ENCODE measurements at regions not wholly inside any gene's neighbourhood (a gene's known extent, or its start where the extent isn't known, plus 50 kb on each side); places are given as distances from the start of the nearest gene placed in this dataset.

DNA sequence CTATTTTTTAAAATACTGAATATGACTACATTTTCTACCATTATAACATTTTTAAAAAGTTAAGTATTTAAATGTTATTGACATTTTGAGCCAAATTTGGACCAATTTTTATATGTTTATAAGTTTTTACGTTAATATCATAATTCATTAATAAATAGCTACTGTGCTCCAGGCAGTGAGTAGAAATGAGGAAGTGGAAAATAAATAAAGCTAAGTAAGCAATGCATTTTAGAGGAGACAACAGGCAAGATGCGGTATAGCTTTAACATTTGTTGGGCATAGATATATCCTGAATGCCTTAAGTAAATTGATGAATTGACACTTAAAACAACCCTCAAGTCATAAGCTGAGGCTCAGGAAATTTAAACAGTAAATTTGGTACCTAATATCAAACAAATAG lies 474.8 kb downstream of the PCDH10 start:
- 0 to 100% (median 91%) methylated on average over 1 to 2 of the region's 2 CpGs; no CpG with 5 or more reads in 1 of the 10 experiments for WGBS, 10 experiments
- no peak for ATAC-seq (replicated peaks in 6 of 8)
- Histone ChIP-seq H3K4me1 (replicated peaks in 1 of 2) (peaks cover 0 to 2% of the 10 kb centered on the region in 2 donors), H3K4me3 (no peak overlapping the region), H3K27ac (no peak overlapping the region)
- in situ Hi-C loops (cut with MboI; ENCODE audit: low pct_unique_long_range_greater_than_20kb in 2 of 9, low sequenced_read_pairs in 9 of 9, unreplicated experiment in 9 of 9), result no loop called here

DNA sequence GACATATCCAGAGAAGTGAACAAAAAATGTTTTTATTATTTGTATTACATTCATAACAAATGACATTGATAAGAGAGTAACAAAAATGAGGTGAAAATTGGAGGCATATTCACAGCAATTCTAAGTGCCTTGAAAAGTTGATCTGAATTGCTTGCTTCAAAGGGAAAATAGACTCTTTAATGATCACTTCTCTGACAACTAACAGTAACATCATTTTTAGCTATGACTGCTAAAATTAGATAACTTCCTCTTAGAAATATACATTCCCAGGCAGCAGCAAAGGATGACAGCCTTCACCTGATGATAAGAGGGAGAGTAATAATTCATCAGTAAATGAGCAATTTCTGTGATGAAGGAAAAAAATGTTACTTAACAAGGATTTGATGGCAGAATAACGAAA lies 472.5 kb downstream of the PCDH10 start:
- in situ Hi-C loops (cut with MboI; ENCODE audit: low pct_unique_long_range_greater_than_20kb in 2 of 9, low sequenced_read_pairs in 9 of 9, unreplicated experiment in 9 of 9), result no loop called here

DNA sequence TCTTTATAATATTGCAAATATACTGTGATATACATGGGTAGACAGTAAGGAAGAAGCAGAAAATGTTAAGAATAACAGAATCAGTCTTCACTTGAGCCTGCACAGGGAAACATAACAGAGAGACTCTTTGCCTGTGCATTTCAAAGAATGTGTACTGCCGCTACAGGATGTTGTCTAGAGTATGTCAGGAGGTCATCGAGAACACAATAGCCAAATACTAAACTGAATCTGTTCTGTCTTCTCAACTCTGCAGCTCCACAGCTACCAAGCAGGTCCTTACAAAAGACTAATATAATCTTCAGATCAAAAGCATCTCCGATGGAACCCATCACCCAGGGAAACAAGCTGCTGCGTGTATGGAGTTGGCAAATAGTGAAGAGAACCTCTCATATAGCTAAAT lies 471.5 kb downstream of the PCDH10 start:
- WGBS, 10 experiments, result 6 to 60% (median 36%) methylated on average over 2 to 4 of the region's 4 CpGs; no CpG with 5 or more reads in 3 of the 10 experiments
- no peak overlapping the region for H3K4me3 ChIP-seq
- H3K4me1 ChIP-seq (replicated peaks in 1 of 2), result peaks cover 0 to 2% of the 10 kb centered on the region in 2 donors
- ATAC-seq (replicated peaks in 6 of 8), result peak in 3 of 8 experiments; percentile 23 to 69 (median 45)
- no peak overlapping the region for H3K27ac ChIP-seq
- in situ Hi-C loops (cut with MboI; ENCODE audit: low pct_unique_long_range_greater_than_20kb in 2 of 9, low sequenced_read_pairs in 9 of 9, unreplicated experiment in 9 of 9), result no loop called here

More for the DNA sequence above, 472.5 kb downstream of the PCDH10 start:
- ATAC-seq (replicated peaks in 6 of 8), result no peak
- WGBS, 10 experiments, result 0 to 100% (median 81%) methylated on average over 1 of the region's 1 CpG
- Histone ChIP-seq H3K4me1 (replicated peaks in 1 of 2) (peaks cover 0 to 2% of the 10 kb centered on the region in 2 donors), H3K27ac (no peak overlapping the region), H3K4me3 (no peak overlapping the region)

DNA sequence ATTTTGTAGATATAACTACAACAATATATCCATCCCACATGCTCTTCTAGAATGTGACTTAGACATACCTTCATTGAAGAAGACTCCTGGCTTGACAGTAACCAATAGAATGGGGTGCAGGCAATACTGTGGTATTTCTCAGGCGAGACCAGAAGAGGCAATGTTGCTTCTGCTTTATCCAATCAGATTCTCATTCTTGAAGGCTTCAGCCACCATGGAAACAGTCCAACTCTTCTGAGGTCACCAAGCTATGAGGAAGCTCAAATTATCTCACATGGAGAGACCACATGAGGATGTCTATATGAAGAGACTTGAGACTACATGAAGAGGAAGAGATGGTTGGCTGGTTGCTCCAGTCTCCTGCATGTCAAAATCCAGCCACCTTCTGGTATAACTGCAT lies 469.9 kb downstream of the PCDH10 start:
- no peak overlapping the region for H3K27ac ChIP-seq
- WGBS, 10 experiments, result 0 to 100% (median 40%) methylated on average over 1 of the region's 1 CpG; no CpG with 5 or more reads in 4 of the 10 experiments

DNA sequence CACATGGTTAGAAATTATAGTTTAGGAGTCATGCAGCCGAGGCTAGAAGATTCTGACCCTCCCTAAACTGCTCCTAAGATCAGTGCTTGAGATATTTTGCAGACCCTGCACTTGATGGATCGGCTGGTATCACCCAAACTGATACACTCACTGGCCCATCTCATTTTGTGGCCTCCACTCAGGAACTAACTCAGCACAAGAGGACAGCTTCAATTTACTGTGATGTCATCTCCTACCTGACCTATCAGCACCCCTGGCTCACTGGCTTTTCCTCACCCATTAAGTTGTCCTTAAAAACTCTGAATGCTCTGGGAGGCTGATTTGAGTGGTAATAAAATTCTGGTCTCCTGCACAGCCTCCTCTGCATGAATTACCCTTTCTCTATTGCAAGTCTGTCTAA lies 450.9 kb downstream of the PCDH10 start:
- Histone ChIP-seq H3K27ac (no peak overlapping the region), H3K4me3 (no peak overlapping the region), H3K4me1 (replicated peaks in 1 of 2) (no peaks in the 10 kb centered on the region)
- 0 to 100% (median 83%) methylated on average over 1 to 2 of the region's 2 CpGs; no CpG with 5 or more reads in 3 of the 10 experiments for WGBS, 10 experiments
- in situ Hi-C loops (cut with MboI; ENCODE audit: low pct_unique_long_range_greater_than_20kb in 2 of 9, low sequenced_read_pairs in 9 of 9, unreplicated experiment in 9 of 9), result no loop called here
- no peak for ATAC-seq (replicated peaks in 6 of 8)

More for the DNA sequence above, 469.9 kb downstream of the PCDH10 start:
- Histone ChIP-seq H3K4me1 (replicated peaks in 1 of 2) (peaks cover 0 to 2% of the 10 kb centered on the region in 2 donors), H3K4me3 (no peak overlapping the region)
- in situ Hi-C loops (cut with MboI; ENCODE audit: low pct_unique_long_range_greater_than_20kb in 2 of 9, low sequenced_read_pairs in 9 of 9, unreplicated experiment in 9 of 9), result no loop called here
- ATAC-seq (replicated peaks in 6 of 8), result no peak

DNA sequence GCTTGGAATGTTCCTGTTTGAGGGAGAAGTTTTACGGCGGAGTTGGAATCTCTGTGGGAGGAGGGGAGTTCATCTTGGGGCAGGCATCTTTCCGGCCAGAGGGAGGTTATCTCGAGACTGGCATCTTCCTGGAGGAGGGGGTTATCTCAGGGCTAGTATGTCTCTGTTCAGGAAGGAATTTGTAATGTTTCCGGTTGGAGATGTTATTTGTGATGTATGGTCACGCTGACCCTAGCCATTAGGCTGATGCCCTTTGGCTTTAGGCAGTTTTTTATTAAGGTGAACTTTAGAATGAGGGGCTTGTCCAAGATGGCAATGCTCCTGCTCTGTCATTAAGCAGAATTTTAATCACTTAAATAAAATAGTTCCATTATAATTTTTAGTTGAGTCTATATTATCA lies 449.7 kb downstream of the PCDH10 start:
- 0 to 100% (median 56%) methylated on average over 1 to 4 of the region's 6 CpGs; no CpG with 5 or more reads in 2 of the 10 experiments for WGBS, 10 experiments
- H3K4me3 ChIP-seq, result no peak overlapping the region
- in situ Hi-C loops (cut with MboI; ENCODE audit: low pct_unique_long_range_greater_than_20kb in 2 of 9, low sequenced_read_pairs in 9 of 9, unreplicated experiment in 9 of 9), result no loop called here
- H3K4me1 ChIP-seq (replicated peaks in 1 of 2), result no peaks in the 10 kb centered on the region
- no peak for ATAC-seq (replicated peaks in 6 of 8)
- H3K27ac ChIP-seq, result no peak overlapping the region

DNA sequence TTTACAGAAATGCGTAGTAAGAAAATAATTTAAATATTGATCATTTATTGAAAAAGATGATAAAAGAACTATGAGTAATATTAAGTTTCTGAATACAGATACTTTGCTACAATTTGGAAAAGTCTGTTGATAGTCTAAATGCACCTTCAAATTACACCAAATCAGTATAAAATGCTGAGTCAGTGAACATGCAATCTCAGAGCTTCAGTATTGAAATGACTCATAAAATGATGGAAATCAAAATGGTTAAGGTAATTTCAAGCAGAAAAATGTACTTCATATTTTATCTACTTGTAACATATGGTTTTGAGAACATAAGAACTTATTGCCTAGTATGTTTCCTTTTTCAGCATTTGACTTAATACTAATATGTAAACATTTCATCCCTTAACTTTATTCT lies 448.2 kb downstream of the PCDH10 start:
- Histone ChIP-seq H3K27ac (no peak overlapping the region), H3K4me3 (no peak overlapping the region), H3K4me1 (replicated peaks in 1 of 2) (peaks cover 0 to 4% of the 10 kb centered on the region in 2 donors)
- no peak for ATAC-seq (replicated peaks in 6 of 8)
- 0 to 100% (median 90%) methylated on average over 1 of the region's 1 CpG for WGBS, 10 experiments
- in situ Hi-C loops (cut with MboI; ENCODE audit: low pct_unique_long_range_greater_than_20kb in 2 of 9, low sequenced_read_pairs in 9 of 9, unreplicated experiment in 9 of 9), result no loop called here

DNA sequence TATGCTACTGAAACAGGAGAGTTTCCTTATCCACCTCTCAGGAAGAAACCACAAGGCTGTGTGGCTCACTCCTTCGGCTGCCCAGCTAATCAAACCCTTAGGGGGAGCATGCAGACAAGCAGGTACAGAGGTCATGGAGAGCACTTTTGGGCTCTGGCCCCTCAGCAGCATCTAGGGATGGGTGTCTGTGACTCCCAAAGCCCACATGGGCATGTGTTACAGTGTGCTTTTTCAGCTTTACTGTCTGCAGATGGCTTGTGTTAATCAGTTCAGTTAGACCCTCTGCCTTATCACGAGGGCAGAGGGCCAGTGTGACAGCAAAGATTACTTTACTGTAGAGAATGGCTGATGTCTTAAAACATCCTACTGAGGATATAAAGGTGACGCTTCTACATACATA lies 447.4 kb downstream of the PCDH10 start:
- ATAC-seq (replicated peaks in 6 of 8), result no peak
- no peak overlapping the region for H3K27ac ChIP-seq
- no peak overlapping the region for H3K4me3 ChIP-seq
- in situ Hi-C loops (cut with MboI; ENCODE audit: low pct_unique_long_range_greater_than_20kb in 2 of 9, low sequenced_read_pairs in 9 of 9, unreplicated experiment in 9 of 9), result no loop called here
- H3K4me1 ChIP-seq (replicated peaks in 1 of 2), result peaks cover 0 to 4% of the 10 kb centered on the region in 2 donors
- 8 to 100% (median 81%) methylated on average over 1 to 2 of the region's 3 CpGs; no CpG with 5 or more reads in 2 of the 10 experiments for WGBS, 10 experiments

DNA sequence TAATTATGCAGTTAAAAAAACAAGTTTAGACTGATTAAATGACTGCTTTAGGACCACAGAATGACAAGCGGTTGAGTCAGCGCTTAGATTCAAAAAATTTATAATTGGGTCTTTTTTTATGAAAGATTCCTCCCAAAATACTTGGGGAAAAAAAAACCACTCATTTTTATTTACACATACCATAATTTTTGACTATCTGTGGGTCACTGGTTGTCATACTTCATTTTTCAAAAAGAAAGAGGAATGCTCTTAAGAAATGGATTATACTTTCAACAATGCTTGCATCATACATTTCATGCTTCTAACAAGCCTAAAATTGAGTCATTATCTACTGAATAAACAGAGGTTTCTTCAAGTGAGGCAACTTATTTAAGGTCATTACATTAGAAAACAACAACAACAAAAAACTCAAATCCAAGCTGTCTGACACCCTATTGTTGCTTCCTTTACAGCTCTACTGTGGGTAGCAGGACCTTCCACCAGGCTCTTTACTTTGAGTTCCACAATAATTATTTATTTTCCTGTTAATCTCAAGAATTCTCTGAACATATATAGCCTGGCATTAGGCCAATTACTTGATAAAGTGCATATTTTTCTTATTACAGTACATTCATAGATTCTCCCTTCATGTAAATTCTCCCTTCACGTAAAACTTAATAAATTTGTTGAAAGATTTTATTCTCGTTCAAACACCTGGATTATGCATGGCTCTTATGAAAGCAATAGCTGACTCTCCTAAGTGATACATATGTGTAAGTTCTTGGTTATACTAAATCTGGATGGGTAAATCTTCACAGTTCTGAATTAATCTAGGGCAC lies 445.5 kb downstream of the PCDH10 start:
- Histone ChIP-seq H3K4me3 (no peak overlapping the region), H3K27ac (no peak overlapping the region), H3K4me1 (replicated peaks in 1 of 2) (peaks cover 0 to 4% of the 10 kb centered on the region in 2 donors)
- ATAC-seq (replicated peaks in 6 of 8), result no peak
- WGBS, 10 experiments, result 14 to 100% (median 92%) methylated on average over 1 to 4 of the region's 4 CpGs
- in situ Hi-C loops (cut with MboI; ENCODE audit: low pct_unique_long_range_greater_than_20kb in 2 of 9, low sequenced_read_pairs in 9 of 9, unreplicated experiment in 9 of 9), result no loop called here

DNA sequence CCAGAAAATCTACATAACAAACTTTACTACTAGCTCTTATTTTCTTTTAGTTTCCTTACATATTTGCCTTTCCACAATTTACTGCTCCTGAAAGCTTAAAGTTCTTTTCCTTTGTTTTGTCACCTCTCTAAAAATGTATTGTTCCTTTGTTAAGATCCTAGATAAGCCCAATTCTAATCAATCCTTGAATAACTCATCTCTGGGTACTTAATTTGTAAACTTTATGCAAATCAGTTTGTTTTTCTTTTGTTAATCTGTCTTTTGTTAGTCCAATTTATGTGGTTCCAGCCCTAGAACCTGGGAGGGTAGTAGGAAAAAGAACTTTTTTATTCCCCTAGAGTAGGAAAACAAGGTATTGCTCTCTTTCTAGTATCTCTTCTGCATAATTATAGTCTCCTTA lies 444.7 kb downstream of the PCDH10 start:
- Histone ChIP-seq H3K27ac (no peak overlapping the region), H3K4me1 (replicated peaks in 1 of 2) (peaks cover 0 to 4% of the 10 kb centered on the region in 2 donors), H3K4me3 (no peak overlapping the region)
- no peak for ATAC-seq (replicated peaks in 6 of 8)
- in situ Hi-C loops (cut with MboI; ENCODE audit: low pct_unique_long_range_greater_than_20kb in 2 of 9, low sequenced_read_pairs in 9 of 9, unreplicated experiment in 9 of 9), result no loop called here

DNA sequence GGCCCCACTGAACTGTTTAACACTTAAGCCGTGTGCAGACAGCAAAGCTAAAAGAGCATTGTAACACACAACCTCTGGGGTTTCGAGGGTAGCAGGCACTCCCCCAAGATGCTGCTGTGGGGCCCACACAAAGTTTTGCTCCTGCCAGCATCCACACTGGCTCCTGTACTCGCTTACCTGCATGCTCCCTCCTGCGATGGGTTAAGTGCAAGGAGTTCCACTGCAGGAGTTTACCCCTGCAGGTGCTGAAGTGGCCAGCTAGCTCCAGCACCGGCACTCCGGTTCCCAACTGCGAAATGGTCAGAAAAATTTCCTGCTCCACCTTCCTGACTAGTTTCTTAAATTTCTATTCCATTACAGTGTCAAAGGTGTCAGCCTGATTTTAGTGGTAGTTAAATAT lies 443.5 kb downstream of the PCDH10 start:
- Histone ChIP-seq H3K4me3 (no peak overlapping the region), H3K27ac (no peak overlapping the region), H3K4me1 (replicated peaks in 1 of 2) (peaks cover 0 to 4% of the 10 kb centered on the region in 2 donors)
- no peak for ATAC-seq (replicated peaks in 6 of 8)
- in situ Hi-C loops (cut with MboI; ENCODE audit: low pct_unique_long_range_greater_than_20kb in 2 of 9, low sequenced_read_pairs in 9 of 9, unreplicated experiment in 9 of 9), result no loop called here
- WGBS, 10 experiments, result 27 to 100% (median 70%) methylated on average over 1 to 7 of the region's 7 CpGs; no CpG with 5 or more reads in 4 of the 10 experiments

DNA sequence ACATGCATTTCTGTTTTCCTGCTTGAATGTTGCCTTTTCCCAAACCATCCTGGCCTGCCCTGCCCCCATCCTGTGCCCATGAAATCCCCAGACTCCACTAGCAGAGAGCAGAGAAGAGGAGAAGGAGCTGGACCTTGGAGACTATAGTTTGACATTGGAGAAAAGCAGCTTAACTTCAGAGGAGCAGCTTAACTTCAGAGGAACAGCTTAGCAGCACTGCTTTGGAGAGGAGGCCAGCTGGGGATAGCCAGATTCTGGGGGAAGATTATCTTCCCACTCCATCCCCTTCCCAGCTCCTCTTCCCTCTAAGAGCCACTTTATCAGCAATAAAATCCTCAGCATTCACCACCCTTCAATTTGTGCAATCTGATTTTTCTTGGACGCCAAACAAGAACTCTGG lies 443.0 kb downstream of the PCDH10 start:
- in situ Hi-C loops (cut with MboI; ENCODE audit: low pct_unique_long_range_greater_than_20kb in 2 of 9, low sequenced_read_pairs in 9 of 9, unreplicated experiment in 9 of 9), result no loop called here
- WGBS, 10 experiments, result 83 to 100% (median 100%) methylated on average over 1 of the region's 1 CpG; no CpG with 5 or more reads in 7 of the 10 experiments
- H3K27ac ChIP-seq, result no peak overlapping the region
- H3K4me3 ChIP-seq, result no peak overlapping the region
- no peak for ATAC-seq (replicated peaks in 6 of 8)
- H3K4me1 ChIP-seq (replicated peaks in 1 of 2), result peaks cover 0 to 4% of the 10 kb centered on the region in 2 donors

DNA sequence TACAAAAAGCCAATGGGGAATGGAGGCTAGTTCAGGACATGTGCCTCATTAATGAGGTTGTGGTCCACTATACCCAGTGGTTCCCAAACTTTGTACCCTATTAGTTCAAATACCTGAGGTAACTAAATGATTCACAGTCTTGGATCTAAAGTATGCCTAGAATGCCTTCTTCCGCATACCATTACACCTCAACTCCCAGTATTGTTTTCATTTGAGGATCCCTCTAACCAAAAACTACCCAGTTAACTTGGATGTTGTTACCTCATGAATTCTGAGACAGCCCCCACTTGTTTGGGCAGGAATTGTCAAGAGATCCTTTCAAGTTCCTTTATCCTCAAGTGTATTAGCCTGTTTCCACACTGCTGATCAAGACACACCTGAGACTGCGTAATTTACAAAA lies 439.2 kb downstream of the PCDH10 start:
- Histone ChIP-seq H3K4me3 (no peak overlapping the region), H3K4me1 (replicated peaks in 1 of 2) (no peaks in the 10 kb centered on the region), H3K27ac (no peak overlapping the region)
- no peak for ATAC-seq (replicated peaks in 6 of 8)
- in situ Hi-C loops (cut with MboI; ENCODE audit: low pct_unique_long_range_greater_than_20kb in 2 of 9, low sequenced_read_pairs in 9 of 9, unreplicated experiment in 9 of 9), result no loop called here
- WGBS, 10 experiments, result 8 to 100% (median 90%) methylated on average over 1 to 2 of the region's 2 CpGs; no CpG with 5 or more reads in 1 of the 10 experiments

DNA sequence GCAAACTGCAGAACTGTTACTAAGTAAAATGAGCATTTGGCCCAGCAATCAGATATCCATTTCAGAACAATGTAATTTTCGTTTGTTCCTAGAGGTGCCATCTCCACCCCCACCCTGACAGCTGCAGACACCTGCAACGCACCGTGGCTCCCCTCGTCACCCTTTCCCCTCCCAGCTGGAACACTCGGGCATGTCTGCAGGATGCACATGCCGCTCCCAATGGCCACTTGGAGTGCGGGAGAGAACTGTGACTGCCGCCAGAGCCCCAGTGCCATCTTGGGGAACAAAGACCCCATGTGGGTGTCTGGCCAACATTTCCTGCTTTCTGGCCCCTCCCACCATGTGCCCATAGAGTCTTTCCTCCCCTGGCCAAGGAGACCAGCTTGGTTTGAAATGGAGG lies 436.2 kb downstream of the PCDH10 start:
- WGBS, 10 experiments, result 0 to 100% (median 70%) methylated on average over 1 to 3 of the region's 8 CpGs; no CpG with 5 or more reads in 2 of the 10 experiments
- no peak for ATAC-seq (replicated peaks in 6 of 8)

More for the DNA sequence above, 436.2 kb downstream of the PCDH10 start:
- in situ Hi-C loops (cut with MboI; ENCODE audit: low pct_unique_long_range_greater_than_20kb in 2 of 9, low sequenced_read_pairs in 9 of 9, unreplicated experiment in 9 of 9), result no loop called here
- Histone ChIP-seq H3K27ac (no peak overlapping the region), H3K4me3 (no peak overlapping the region), H3K4me1 (replicated peaks in 1 of 2) (no peaks in the 10 kb centered on the region)
